VCaP (cell line): ENCODE measurements at regions not wholly inside any gene's neighbourhood (a gene's known extent, or its start where the extent isn't known, plus 50 kb on each side); places are given as distances from the start of the nearest gene placed in this dataset.
"Not testable (repeated sequence)": the region's sequence is repeated elsewhere in the genome, so short reads cannot be mapped to it uniquely, and the experiment has no call there.

Experiments used
- H3K27ac ChIP-seq: fragments of 450-650 bp; 2 replicates; pipeline ENCODE4 v1.5.1; 2017
- CTCF ChIP-seq: fragments of 450-650 bp; conservative IDR thresholded peaks from 2 replicates; pipeline ENCODE4 v1.5.1; 2017; ENCODE audit warnings: mild to moderate bottlenecking, moderate library complexity

GRCh38 chr10:52368725-52369124, 54.6 kb downstream of the DKK1 start:
- no peak for TF ChIP-seq CTCF
- no peak overlapping the region for H3K27ac ChIP-seq

GRCh38 chr10:52374207-52374606, 60.1 kb downstream of the DKK1 start:
- not testable (repeated sequence) for H3K27ac ChIP-seq

- H3K27ac ChIP-seq, result no peak overlapping the region
- no peak for TF ChIP-seq CTCF
These were observed 62.7 kb downstream of the DKK1 start for GRCh38 chr10:52376694-52377354.

GRCh38 chr10:52378124-52378523, 64.0 kb downstream of the DKK1 start:
- no peak overlapping the region for H3K27ac ChIP-seq
- TF ChIP-seq CTCF, result no peak

GRCh38 chr10:52379287-52379686, 65.2 kb downstream of the DKK1 start:
- TF ChIP-seq CTCF, result no peak
- H3K27ac ChIP-seq, result no peak overlapping the region

- no peak overlapping the region for H3K27ac ChIP-seq
- no peak for TF ChIP-seq CTCF
These were observed 69.0 kb downstream of the DKK1 start for GRCh38 chr10:52383088-52383487.

GRCh38 chr10:52387744-52388143, 73.7 kb downstream of the DKK1 start:
- no peak for TF ChIP-seq CTCF
- no peak overlapping the region for H3K27ac ChIP-seq

GRCh38 chr10:52390388-52390787, 76.3 kb downstream of the DKK1 start:
- TF ChIP-seq CTCF, result no peak
- H3K27ac ChIP-seq, result no peak overlapping the region
